ENCODE measurements at regions not wholly inside any gene's neighbourhood (a gene's known extent, or its start where the extent isn't known, plus 50 kb on each side); places are given as distances from the start of the nearest gene placed in this dataset.

DNA sequence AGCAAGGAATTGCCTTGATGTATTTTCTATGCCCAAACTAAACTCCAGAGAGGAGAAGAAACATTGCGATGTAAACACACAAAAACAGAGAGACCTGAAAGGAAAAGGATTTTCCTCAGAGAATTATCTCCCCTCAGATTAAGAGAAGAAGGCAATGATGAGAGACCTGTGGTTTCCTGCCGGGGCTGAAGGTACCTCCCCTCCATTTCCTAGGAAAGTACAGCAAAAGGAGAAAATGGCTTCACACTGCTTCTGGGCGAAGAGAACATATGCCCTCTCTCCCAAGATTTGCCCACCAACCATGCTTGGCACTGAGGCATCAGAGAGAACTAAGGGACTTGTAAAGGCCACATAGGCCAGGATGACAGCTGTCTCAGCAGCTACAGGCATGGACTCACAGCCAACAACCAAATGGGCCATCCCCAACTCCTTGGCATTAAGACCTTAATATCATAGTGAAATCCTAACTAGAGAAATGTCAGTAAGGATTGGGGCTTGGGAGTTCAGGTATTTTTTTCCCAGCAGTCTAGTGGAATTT, 523.0 kb downstream of the PTPRC start:
- no peak for DNase-seq (ENCODE audit: low spot score)

DNA sequence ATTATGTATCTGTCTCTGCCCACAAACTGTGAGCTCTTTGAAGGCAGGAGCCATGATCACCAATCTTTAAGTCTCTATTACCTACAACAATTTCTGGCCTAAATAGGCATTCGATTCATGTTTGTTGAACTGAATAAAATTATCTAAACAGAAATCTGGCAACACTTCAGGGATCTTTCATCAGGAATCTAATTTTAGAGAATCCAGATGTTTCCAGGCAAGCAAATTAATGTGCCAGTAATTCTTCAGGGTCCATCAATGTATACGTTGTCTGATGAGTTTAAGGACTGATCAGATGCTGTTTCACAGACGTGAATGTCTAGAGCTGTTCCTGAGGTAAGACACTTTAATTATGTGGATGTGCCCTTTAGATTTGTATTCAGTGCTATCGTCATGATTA, 524.4 kb downstream of the PTPRC start:
- no peak for DNase-seq (ENCODE audit: low spot score)

DNA sequence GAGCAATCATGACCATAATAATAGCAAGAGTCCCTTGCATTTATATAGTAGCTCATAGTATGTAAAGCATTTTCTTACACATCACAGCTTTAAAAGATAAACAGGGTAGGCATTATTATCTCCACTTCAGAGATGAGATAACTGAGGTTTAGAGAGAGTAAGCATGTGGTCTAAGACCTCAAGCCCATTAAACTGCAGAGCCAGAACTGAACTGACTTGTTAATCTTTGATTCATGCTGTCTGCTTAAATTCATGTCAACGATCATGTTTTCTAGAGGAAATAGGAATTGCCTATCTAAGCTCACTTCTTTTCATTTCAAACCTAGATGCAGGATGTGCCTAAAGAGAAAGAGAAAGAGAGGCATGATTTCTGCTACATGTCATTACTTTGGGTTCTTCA, 524.8 kb downstream of the PTPRC start:
- DNase-seq (ENCODE audit: low spot score): no peak

DNA sequence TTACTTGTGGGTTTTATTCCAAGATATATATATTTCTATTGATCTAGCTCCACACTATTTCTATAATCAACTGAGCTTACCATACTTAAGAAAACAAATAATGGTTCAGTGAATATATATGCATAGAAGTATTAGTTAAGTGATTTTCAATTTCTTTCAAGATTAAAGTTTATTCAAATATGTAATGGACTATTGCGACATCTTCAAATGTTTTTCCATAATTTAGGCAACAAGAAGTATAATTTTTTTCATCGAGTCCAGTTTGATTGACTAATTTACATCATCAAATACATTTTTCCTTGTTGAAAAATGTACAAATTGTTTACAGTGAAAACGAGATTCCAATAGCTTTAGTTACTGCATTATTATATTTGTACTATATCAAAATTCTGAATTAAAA, 528.6 kb downstream of the PTPRC start:
- no peak for DNase-seq (ENCODE audit: low spot score)

DNA sequence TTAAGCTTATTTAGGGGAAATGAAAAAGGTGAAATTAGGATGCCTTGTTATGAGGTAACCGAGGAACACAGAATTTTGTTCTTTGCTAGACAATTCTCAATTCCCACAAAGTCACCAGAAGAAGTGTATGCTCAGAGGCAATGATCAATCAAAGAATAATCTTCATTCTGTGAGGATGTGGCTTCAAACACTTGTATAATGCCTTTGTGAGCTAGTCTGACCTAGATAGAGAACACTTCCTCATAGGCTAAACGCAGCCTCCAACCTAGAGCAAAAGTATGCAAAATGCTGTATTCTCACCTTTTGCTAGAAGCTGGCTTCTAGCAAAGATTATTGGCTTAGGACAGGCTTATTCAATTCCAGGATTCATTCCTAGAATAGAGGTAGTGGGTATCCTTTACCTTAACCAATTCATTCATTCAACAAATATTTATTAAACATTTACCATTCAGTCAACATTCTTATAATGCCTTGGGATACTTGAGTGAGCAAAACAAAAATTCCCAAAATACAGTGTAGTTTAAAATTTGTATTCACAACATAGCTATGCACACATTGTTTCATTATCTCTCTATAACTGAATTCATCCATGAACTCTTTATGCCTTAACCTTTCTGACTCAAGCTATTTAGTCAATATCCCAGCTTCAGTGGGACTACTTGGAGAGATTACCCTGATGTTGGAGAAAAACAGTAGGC, 530.2 kb downstream of the PTPRC start:
- DNase-seq (ENCODE audit: low spot score): no peak

DNA sequence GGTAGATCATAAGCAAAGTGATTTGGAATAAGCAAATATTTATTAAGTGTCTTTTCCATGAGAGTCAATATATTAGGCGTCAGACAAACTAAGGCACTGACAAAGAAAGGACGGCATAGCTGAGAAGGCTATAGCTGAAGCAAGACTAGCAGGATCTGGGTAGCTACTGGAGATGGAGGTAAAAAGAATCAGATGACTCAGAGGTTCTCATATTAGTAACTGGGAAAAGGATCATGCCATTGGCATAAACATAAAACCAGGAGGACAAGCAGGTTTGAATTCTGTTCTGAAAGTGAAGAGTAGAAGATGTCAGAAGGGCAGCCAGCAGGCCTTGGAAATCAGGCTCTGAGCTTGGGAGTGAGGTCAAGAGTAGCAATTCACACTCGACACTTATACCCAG, 531.9 kb downstream of the PTPRC start:
- no peak for DNase-seq (ENCODE audit: low spot score)

DNA sequence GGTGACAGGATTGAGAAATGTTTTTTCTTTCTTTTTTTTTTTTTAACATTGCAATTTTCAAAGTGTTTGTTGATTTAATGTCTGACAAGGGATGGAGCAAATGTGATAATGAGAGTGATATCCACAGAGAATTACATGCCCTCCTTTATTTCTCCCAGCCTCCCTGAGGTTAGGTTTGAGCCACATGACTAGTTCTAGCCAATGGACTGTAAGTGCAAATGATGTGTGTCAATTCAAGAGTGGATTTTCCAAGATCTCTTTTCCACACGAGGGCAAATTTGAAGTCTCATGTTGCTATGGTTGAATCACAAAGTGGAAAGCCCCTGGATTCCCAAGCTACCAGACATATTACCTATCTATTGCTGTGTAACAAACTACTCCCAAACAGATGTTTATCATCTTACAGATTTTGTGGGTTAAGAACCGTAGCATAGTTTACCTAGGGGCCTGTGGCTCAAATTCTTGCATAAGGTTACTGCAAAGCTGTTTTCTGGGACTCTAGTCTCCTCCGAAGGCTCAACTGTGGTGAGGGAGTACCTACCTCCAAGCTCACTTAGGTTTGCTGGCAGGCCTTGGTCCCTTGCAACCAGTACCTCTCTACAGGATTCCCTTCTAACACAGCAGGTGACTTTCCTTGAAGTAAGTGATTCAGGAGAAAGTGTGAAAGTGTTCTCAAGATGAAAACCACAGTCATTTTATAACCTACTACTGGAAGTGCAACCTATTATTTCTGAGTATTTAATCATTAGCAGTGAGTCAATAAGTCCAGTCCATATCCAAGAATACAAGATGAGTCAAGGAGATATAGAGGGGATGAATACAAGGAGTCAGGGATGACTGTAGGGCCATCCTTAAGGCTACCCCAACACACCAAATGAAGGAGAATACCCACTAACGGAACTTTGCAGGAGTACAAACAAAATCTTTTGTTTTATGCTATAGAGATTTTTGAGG, 533.6 kb downstream of the PTPRC start:
- no peak for DNase-seq (ENCODE audit: low spot score)

DNA sequence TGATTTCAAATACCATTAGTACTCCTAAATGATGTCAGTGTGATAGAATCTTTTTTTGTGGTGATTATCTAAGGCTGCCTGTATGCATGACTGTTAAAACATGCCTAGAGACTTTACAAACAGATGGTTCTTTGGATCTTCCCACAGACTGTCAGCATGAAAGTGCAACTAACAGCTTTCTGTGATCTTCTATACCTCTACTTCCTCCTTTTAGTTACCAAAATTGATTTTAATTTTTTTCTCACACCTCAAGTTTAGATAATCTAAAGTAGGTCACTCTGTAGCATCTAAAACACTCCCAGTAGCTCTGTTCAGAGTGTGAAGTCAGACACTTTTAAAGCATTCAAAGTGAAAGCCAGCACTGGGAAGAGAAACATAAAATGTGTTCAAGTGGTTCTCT, 534.5 kb downstream of the PTPRC start:
- DNase-seq (ENCODE audit: low spot score): peak; percentile 7

DNA sequence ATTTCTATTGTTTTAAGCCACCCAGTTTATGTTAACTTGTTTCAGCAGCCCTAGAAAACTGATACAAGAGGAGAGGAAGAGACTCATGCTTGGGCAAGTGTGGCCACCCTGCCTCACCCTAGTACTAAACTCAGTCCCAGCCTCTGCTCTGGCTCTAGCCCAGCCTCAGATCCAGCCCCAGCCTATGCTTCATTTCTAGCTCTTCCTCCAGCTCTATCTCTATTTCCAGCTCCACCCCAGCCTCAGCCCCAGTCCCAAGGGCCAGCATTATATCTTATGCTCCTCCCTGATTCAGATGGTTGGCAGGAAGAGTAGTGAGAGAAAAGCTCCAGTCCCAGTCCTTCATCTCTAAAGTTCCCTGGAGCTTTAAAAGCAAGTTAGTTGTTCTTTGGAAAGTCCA, 535.5 kb downstream of the PTPRC start:
- DNase-seq (ENCODE audit: low spot score): no peak

DNA sequence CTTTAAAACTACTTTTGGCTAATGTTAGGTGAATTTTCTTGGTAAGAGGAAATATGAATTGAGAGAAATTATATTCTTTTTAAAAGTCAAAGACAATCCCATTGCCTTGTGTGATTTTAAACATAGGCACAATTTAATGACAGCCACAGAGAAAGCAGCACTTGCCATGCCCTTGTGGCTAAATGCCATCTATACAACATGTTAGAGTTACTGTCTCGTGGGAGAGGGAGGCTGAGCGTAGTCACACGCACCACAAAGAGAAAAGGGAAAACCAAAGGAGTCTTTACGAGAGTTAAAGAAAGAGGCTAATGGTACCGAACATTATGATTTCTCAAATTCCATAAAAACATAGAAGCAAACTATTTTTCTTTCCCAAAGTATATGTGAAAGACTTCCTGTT, 537.9 kb downstream of the PTPRC start:
- DNase-seq (ENCODE audit: low spot score): no peak

DNA sequence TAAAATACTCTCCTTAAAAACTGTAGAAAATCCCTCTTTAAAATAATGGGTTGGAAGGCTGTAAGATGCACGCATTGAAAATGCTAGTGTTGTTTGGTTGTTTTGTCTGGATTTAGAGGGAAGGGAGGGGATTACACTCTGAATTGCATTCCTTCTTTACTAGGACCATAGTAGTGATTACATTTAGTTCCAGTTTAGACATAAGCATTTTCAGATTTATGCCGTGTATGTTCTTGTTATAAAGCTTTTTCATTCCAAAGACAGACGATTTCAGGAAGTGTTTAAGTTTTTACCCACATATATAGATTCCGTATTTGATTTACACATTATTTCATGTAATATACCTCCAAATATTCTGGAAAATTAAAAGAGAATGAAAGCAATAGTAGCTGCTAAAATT, 538.4 kb downstream of the PTPRC start:
- DNase-seq (ENCODE audit: low spot score): no peak

DNA sequence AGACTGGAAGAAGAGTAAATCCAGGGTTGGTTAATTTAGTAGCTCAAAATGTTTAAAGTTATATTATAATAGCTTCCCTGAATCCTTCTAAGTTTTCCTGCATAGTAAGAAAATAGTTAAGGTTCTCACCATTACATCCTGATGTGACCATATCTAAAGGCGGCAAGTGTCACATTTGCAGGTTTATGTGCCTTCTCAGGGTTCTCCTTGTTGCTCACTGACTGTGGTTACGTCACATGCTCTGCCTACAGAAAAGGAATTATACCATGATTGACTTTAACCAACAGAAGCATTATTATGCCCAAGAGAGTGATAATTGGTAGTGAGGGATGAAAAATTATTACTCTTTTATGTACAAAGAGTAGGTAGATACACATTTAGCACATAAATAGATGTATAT, 539.8 kb downstream of the PTPRC start:
- no peak for DNase-seq (ENCODE audit: low spot score)

DNA sequence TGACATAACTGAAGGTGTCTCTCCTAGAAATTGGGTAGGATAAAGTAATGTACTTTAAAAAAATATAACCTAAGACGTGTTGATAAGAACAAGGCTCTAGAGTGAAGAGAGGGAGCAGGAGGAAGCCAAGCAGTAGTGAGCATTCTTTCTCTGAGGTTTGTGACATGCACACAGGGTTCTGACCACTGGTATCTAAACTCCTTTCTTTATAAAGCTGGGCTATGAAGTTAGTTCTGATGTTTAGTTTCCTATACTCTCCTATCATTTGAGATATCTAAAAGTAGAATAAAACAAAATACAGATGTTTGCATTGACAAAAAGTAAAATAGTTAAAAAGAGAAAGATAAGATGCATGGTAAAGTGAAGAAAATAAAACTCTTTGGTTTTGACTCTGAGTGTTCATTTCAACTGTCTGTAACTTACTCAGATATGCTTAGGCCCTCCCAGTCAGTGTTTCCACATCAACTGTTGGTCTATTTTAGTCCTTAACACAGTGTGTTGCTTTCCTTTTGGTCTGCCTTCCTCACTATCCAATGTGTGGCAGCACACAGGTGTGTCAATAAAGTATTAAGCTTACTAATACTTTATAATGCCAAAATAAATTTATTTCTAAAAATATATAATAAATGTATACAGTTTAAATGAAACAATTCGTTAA, 543.5 kb downstream of the PTPRC start:
- DNase-seq (ENCODE audit: low spot score): no peak

DNA sequence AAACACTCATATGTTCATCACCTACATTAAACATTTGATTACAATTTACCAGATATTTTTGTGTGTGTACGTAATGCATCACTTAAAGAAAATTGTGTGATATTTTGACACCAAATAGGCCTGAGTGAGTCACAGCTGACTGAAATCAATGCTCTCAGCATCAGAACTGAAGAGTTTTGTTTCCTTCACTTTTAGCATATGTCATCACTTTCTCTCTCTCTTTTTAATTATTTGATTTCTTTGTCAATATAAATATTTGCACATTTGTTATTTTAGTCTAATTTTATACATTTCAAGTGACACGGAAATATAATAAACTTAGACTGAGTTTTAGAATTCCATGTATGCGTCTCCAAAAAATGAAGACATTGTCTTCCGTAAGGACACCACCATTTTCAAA, 545.3 kb downstream of the PTPRC start:
- DNase-seq (ENCODE audit: low spot score): no peak

DNA sequence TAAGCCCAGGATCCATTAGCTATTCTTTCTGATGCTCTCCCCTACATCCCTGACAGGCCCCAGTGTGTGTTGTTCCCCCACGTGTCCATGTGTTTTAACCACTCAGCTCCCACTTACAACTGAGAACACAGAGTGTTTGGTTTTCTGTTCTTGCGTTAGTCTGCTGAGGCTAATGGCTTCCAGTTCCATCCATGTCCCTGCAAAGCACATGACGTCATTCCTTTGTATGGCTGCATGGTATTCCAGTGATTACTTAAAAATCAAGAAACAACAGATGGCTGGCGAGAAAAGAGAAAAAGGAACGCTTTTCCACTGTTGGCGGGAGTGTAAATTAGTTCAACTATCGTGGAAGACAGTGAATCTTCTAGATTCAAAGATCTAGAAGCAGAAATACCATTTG, 556.0 kb downstream of the PTPRC start:
- DNase-seq (ENCODE audit: low spot score): no peak

DNA sequence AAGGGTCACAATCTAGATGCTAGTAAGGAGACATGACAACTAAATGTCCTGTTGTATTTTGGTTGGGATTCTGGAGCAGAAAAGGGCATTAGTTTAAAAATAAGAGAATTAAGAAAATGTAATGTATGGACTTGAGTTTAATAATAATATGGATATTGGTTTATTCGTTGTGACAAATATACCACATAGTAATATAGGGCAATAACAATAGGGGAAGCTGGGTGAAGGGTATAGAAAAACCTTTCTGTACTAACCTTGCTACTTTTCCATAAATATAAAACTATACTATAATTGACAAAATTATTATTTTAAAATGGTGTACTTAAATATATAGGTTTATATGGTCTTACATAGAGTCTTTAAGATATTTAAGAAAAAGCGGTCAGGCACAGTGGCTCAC, 558.9 kb downstream of the PTPRC start:
- DNase-seq (ENCODE audit: low spot score): no peak

DNA sequence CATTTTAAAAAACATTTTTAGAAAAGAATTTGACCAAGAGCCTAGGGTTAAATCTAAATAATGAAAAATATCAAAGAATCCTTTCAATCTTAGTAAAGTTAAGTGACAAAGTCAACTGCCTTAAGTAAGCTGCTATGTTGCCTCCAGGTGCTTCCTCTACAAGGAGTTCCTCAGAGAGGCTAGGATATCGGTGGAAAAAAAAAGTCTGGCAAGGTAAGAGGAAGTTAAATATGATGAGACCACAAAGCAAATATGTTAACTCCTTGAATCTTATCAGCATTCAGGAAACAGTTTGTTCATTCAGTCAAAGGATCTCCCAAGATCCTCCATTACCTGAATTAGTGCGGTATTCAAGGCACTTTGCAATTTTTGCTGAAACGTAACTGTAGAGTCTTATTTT, 563.5 kb downstream of the PTPRC start:
- no peak for DNase-seq (ENCODE audit: low spot score)

DNA sequence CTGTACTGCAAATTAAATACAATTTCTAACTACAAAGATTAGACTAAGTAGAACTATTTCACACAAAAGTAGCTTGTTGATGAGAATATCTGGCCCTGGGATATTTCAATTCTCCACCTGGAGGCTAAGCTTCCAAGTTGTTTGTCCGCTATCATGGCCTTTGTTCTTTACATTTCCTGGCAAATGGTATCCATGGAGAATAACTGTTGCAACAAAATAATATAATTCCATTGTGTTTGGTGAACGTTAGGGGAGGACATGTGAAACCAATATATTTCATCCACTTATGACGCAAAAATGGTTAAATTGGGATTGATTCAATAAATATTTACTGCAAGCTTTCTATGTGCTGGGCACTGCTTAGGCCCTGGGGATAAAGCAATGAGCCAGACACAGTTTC, 565.4 kb downstream of the PTPRC start:
- no peak for DNase-seq (ENCODE audit: low spot score)

DNA sequence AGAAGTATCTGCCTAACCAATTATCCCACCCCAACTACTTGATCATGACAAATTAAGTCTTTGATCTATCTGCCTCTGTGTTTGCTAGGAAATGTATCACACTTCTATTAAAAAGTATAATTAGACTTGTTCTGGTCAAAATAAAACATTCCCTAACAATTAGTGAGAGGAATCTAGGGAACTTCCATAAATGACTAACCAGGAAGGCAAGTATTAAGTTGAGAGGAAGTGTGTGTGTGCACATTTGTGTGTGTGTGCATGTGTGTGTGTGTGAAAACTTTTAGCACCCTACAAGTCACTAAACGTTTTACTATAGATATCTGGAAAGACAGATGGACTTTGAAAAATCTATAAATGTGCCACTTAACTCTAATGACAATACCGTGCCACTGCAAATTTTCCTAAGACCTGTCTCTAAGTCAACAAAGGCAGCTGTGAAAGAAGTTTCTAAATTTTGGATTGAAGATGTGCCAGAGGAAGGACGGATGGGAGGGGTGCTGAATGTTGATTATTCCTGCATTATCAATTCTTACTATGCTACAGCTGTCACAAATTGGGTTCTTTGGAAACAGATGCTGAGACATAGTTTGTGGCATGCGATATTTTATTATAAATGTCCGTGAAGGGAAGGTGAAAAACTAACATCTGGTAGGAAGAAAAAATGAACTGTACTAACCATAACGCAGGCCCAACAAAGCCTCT, 567.1 kb downstream of the PTPRC start:
- no peak for DNase-seq (ENCODE audit: low spot score)

DNA sequence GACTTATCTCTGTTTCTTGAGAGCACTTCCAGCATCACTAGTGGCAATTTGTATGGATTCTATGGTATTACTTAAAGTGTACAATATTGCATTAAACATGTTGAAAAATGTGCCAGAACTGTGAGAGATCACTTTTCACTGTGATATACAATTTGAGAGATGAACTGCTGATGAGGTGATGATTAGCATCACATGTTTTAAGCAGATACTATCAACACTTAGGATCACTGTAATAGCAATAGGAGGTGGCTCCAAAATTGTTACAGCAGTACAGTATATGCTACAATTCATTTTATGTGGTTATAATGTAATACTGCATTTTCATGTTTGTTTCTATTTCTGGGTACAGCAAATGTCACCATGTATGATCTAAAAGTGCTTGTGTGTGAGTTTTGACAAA, 570.0 kb downstream of the PTPRC start:
- no peak for DNase-seq (ENCODE audit: low spot score)

DNA sequence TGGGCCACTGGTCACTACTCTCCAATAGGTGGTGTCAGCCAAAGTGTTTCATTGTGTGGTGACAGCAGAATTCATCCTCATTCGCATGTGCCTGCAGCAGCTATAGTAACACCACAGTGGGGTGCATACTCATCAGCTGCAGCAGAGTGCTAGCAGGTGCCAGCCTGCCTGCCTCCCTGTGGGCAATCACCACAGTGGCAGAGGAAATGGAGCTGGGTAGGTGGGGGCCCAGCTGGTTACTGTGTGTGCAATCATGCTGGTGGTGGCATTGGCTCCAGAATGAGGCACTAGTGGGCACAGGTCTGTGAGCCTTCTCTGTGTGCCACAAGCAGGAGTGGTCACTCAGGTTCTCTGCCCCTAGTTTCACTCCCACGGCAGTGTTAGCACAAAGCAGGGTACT, 579.2 kb downstream of the PTPRC start:
- no peak for DNase-seq (ENCODE audit: low spot score)

DNA sequence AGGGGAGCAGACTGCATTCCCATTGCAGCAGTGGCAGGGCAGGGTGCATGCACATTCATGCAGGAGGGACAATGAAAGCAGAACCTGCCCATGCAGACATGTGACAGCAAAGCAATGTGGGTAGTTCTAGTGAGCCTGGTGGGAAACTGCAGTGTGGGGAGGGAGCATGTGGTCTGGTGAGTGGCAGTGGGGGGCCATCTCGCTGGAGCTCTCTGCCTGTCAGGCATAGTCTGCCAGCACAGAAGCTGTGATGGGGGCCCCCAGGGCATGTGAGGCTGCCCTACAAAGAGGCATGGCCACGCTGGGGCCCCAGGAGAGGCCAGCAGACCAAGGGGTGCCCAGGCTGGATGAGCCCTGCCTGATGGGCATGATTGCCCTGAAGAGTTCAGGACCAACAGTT, 579.7 kb downstream of the PTPRC start:
- DNase-seq (ENCODE audit: low spot score): no peak
